ENCODE measurements at regions not wholly inside any gene's neighbourhood (a gene's known extent, or its start where the extent isn't known, plus 50 kb on each side); places are given as distances from the start of the nearest gene placed in this dataset.

GRCh38 chr13:61954092-61954491 lies 538.4 kb upstream of the PCDH20 start:
- no peaks in the 10 kb centered on the region for H3K36me3 ChIP-seq (ENCODE audit: control insufficient read depth, insufficient read depth, low read length)
- H3K9ac ChIP-seq (ENCODE audit: low read depth, low read length): no peak overlapping the region
- H3K9me3 ChIP-seq (ENCODE audit: control insufficient read depth, insufficient read depth, low read length): no peaks in the 10 kb centered on the region
- H3K27me3 ChIP-seq (ENCODE audit: control insufficient read depth, insufficient read depth, low read length): no peaks in the 10 kb centered on the region
- H3K4me1 ChIP-seq (ENCODE audit: control insufficient read depth, insufficient read depth, low read length): no peaks in the 10 kb centered on the region
- no peak overlapping the region for H3K27ac ChIP-seq (ENCODE audit: low read depth, low read length)
- no peak overlapping the region for H3K4me3 ChIP-seq (ENCODE audit: low read depth, low read length)

- H3K9me3 ChIP-seq (ENCODE audit: control insufficient read depth, insufficient read depth, low read length): no peaks in the 10 kb centered on the region
- H3K4me3 ChIP-seq (ENCODE audit: low read depth, low read length): no peak overlapping the region
- no peaks in the 10 kb centered on the region for H3K36me3 ChIP-seq (ENCODE audit: control insufficient read depth, insufficient read depth, low read length)
- H3K4me1 ChIP-seq (ENCODE audit: control insufficient read depth, insufficient read depth, low read length): no peaks in the 10 kb centered on the region
- H3K27me3 ChIP-seq (ENCODE audit: control insufficient read depth, insufficient read depth, low read length): no peaks in the 10 kb centered on the region
- H3K27ac ChIP-seq (ENCODE audit: low read depth, low read length): no peak overlapping the region
- H3K9ac ChIP-seq (ENCODE audit: low read depth, low read length): no peak overlapping the region
Measured at GRCh38 chr13:61950828-61951227, 535.2 kb upstream of the PCDH20 start.

GRCh38 chr13:61944329-61944929 lies 528.8 kb upstream of the PCDH20 start:
- Histone ChIP-seq H3K9ac (ENCODE audit: low read depth, low read length) (no peak overlapping the region), H3K4me1 (ENCODE audit: control insufficient read depth, insufficient read depth, low read length) (no peaks in the 10 kb centered on the region), H3K4me3 (ENCODE audit: low read depth, low read length) (no peak overlapping the region), H3K27me3 (ENCODE audit: control insufficient read depth, insufficient read depth, low read length) (no peaks in the 10 kb centered on the region), H3K27ac (ENCODE audit: low read depth, low read length) (no peak overlapping the region), H3K36me3 (ENCODE audit: control insufficient read depth, insufficient read depth, low read length) (no peaks in the 10 kb centered on the region), H3K9me3 (ENCODE audit: control insufficient read depth, insufficient read depth, low read length) (no peaks in the 10 kb centered on the region)

- Histone ChIP-seq H3K36me3 (ENCODE audit: control insufficient read depth, insufficient read depth, low read length) (no peaks in the 10 kb centered on the region), H3K27ac (ENCODE audit: low read depth, low read length) (no peak overlapping the region), H3K4me3 (ENCODE audit: low read depth, low read length) (no peak overlapping the region), H3K4me1 (ENCODE audit: control insufficient read depth, insufficient read depth, low read length) (no peaks in the 10 kb centered on the region), H3K9me3 (ENCODE audit: control insufficient read depth, insufficient read depth, low read length) (no peaks in the 10 kb centered on the region), H3K27me3 (ENCODE audit: control insufficient read depth, insufficient read depth, low read length) (no peaks in the 10 kb centered on the region), H3K9ac (ENCODE audit: low read depth, low read length) (no peak overlapping the region)
Measured at GRCh38 chr13:61935710-61936109, 520.1 kb upstream of the PCDH20 start.

- no peaks in the 10 kb centered on the region for H3K36me3 ChIP-seq (ENCODE audit: control insufficient read depth, insufficient read depth, low read length)
- no peaks in the 10 kb centered on the region for H3K4me1 ChIP-seq (ENCODE audit: control insufficient read depth, insufficient read depth, low read length)
- no peak overlapping the region for H3K4me3 ChIP-seq (ENCODE audit: low read depth, low read length)
- H3K9ac ChIP-seq (ENCODE audit: low read depth, low read length): no peak overlapping the region
- no peak overlapping the region for H3K27ac ChIP-seq (ENCODE audit: low read depth, low read length)
- H3K27me3 ChIP-seq (ENCODE audit: control insufficient read depth, insufficient read depth, low read length): no peaks in the 10 kb centered on the region
- peaks cover 8% of the 10 kb centered on the region; the same call in 1 of the 2 replicates for H3K9me3 ChIP-seq (ENCODE audit: control insufficient read depth, insufficient read depth, low read length)
Measured at GRCh38 chr13:61927648-61928047, 512.0 kb upstream of the PCDH20 start.

- Histone ChIP-seq H3K36me3 (ENCODE audit: control insufficient read depth, insufficient read depth, low read length) (no peaks in the 10 kb centered on the region), H3K9ac (ENCODE audit: low read depth, low read length) (no peak overlapping the region), H3K27me3 (ENCODE audit: control insufficient read depth, insufficient read depth, low read length) (no peaks in the 10 kb centered on the region), H3K4me3 (ENCODE audit: low read depth, low read length) (no peak overlapping the region), H3K9me3 (ENCODE audit: control insufficient read depth, insufficient read depth, low read length) (peaks cover 6% of the 10 kb centered on the region; the same call in 1 of the 2 replicates), H3K27ac (ENCODE audit: low read depth, low read length) (no peak overlapping the region), H3K4me1 (ENCODE audit: control insufficient read depth, insufficient read depth, low read length) (no peaks in the 10 kb centered on the region)
Measured at GRCh38 chr13:61918841-61919240, 503.2 kb upstream of the PCDH20 start.

GRCh38 chr13:61916483-61916882 lies 500.8 kb upstream of the PCDH20 start:
- no peak overlapping the region for H3K9ac ChIP-seq (ENCODE audit: low read depth, low read length)
- no peaks in the 10 kb centered on the region for H3K36me3 ChIP-seq (ENCODE audit: control insufficient read depth, insufficient read depth, low read length)
- no peak overlapping the region for H3K27ac ChIP-seq (ENCODE audit: low read depth, low read length)
- no peak overlapping the region for H3K4me3 ChIP-seq (ENCODE audit: low read depth, low read length)
- no peaks in the 10 kb centered on the region for H3K9me3 ChIP-seq (ENCODE audit: control insufficient read depth, insufficient read depth, low read length)
- no peaks in the 10 kb centered on the region for H3K4me1 ChIP-seq (ENCODE audit: control insufficient read depth, insufficient read depth, low read length)
- no peaks in the 10 kb centered on the region for H3K27me3 ChIP-seq (ENCODE audit: control insufficient read depth, insufficient read depth, low read length)

GRCh38 chr13:61913183-61913582 lies 497.5 kb upstream of the PCDH20 start:
- Histone ChIP-seq H3K4me1 (ENCODE audit: control insufficient read depth, insufficient read depth, low read length) (peaks cover 8% of the 10 kb centered on the region), H3K36me3 (ENCODE audit: control insufficient read depth, insufficient read depth, low read length) (no peaks in the 10 kb centered on the region), H3K9me3 (ENCODE audit: control insufficient read depth, insufficient read depth, low read length) (no peaks in the 10 kb centered on the region), H3K27ac (ENCODE audit: low read depth, low read length) (no peak overlapping the region), H3K9ac (ENCODE audit: low read depth, low read length) (no peak overlapping the region), H3K4me3 (ENCODE audit: low read depth, low read length) (no peak overlapping the region), H3K27me3 (ENCODE audit: control insufficient read depth, insufficient read depth, low read length) (no peaks in the 10 kb centered on the region)

- Histone ChIP-seq H3K4me1 (ENCODE audit: control insufficient read depth, insufficient read depth, low read length) (peaks cover 8% of the 10 kb centered on the region), H3K27me3 (ENCODE audit: control insufficient read depth, insufficient read depth, low read length) (no peaks in the 10 kb centered on the region), H3K36me3 (ENCODE audit: control insufficient read depth, insufficient read depth, low read length) (no peaks in the 10 kb centered on the region), H3K27ac (ENCODE audit: low read depth, low read length) (no peak overlapping the region), H3K9ac (ENCODE audit: low read depth, low read length) (no peak overlapping the region), H3K9me3 (ENCODE audit: control insufficient read depth, insufficient read depth, low read length) (no peaks in the 10 kb centered on the region), H3K4me3 (ENCODE audit: low read depth, low read length) (no peak overlapping the region)
Measured at GRCh38 chr13:61908906-61909615, 493.4 kb upstream of the PCDH20 start.

GRCh38 chr13:61905054-61905453 lies 489.4 kb upstream of the PCDH20 start:
- Histone ChIP-seq H3K36me3 (ENCODE audit: control insufficient read depth, insufficient read depth, low read length) (no peaks in the 10 kb centered on the region), H3K27ac (ENCODE audit: low read depth, low read length) (no peak overlapping the region), H3K4me3 (ENCODE audit: low read depth, low read length) (no peak overlapping the region), H3K9me3 (ENCODE audit: control insufficient read depth, insufficient read depth, low read length) (no peaks in the 10 kb centered on the region; the same call in 1 of the 2 replicates), H3K9ac (ENCODE audit: low read depth, low read length) (no peak overlapping the region), H3K27me3 (ENCODE audit: control insufficient read depth, insufficient read depth, low read length) (no peaks in the 10 kb centered on the region), H3K4me1 (ENCODE audit: control insufficient read depth, insufficient read depth, low read length) (peaks cover 22% of the 10 kb centered on the region)

- Histone ChIP-seq H3K9me3 (ENCODE audit: control insufficient read depth, insufficient read depth, low read length) (no peaks in the 10 kb centered on the region; the same call in 1 of the 2 replicates), H3K27me3 (ENCODE audit: control insufficient read depth, insufficient read depth, low read length) (no peaks in the 10 kb centered on the region), H3K27ac (ENCODE audit: low read depth, low read length) (peak overlapping the region; percentile 14), H3K4me3 (ENCODE audit: low read depth, low read length) (no peak overlapping the region), H3K36me3 (ENCODE audit: control insufficient read depth, insufficient read depth, low read length) (no peaks in the 10 kb centered on the region), H3K4me1 (ENCODE audit: control insufficient read depth, insufficient read depth, low read length) (peaks cover 15% of the 10 kb centered on the region), H3K9ac (ENCODE audit: low read depth, low read length) (no peak overlapping the region)
Measured at GRCh38 chr13:61901946-61902541, 486.4 kb upstream of the PCDH20 start.
